Endothelial cell (in vitro differentiated cells): ENCODE measurements at regions not wholly inside any gene's neighbourhood (a gene's known extent, or its start where the extent isn't known, plus 50 kb on each side); places are given as distances from the start of the nearest gene placed in this dataset.

Source experiments
- DNase-seq: peaks from one replicate; pipeline ENCODE4 v3.0.0; 2021; ENCODE audit warnings: low spot score
- H3K27ac Mint-ChIP-seq: one replicate; pipeline ENCODE4 v1.8.0; 2021; ENCODE audit warnings: mixed read lengths, inconsistent platforms; ENCODE audit not compliant: unreplicated experiment
- H3K27me3 Mint-ChIP-seq: one replicate; pipeline ENCODE4 v1.8.0; 2021; ENCODE audit warnings: mild to moderate bottlenecking, moderate library complexity, mixed read lengths, inconsistent platforms; ENCODE audit not compliant: unreplicated experiment
- H3K36me3 Mint-ChIP-seq: one replicate; pipeline ENCODE4 v1.8.0; 2021; ENCODE audit warnings: mild to moderate bottlenecking, low read depth, mixed read lengths, inconsistent platforms; ENCODE audit not compliant: unreplicated experiment
- H3K4me1 Mint-ChIP-seq: one replicate; pipeline ENCODE4 v1.8.0; 2021; ENCODE audit warnings: mild to moderate bottlenecking, mixed read lengths, inconsistent platforms; ENCODE audit not compliant: unreplicated experiment
- H3K4me3 Mint-ChIP-seq: one replicate; pipeline ENCODE4 v1.8.0; 2021; ENCODE audit warnings: mild to moderate bottlenecking, mixed read lengths, inconsistent platforms; ENCODE audit not compliant: unreplicated experiment
- H3K9me3 Mint-ChIP-seq: one replicate; pipeline ENCODE4 v1.8.0; 2021; ENCODE audit warnings: mixed read lengths, inconsistent platforms; ENCODE audit not compliant: unreplicated experiment
- CTCF ChIP-seq: fragments of 200-600 bp; sonication (generic); IDR thresholded peaks from one replicate; pipeline ENCODE4 v1.5.0; 2021; ENCODE audit warnings: antibody characterized with exemption; ENCODE audit not compliant: unreplicated experiment

- H3K27me3 Mint-ChIP-seq, result peaks cover 3% of the 10 kb centered on the region
- no peaks in the 10 kb centered on the region for H3K36me3 Mint-ChIP-seq
- no peak for TF ChIP-seq CTCF
- H3K27ac Mint-ChIP-seq, result no peak overlapping the region
- no peaks in the 10 kb centered on the region for H3K4me1 Mint-ChIP-seq
- no peaks in the 10 kb centered on the region for H3K9me3 Mint-ChIP-seq
- DNase-seq, result no peak
- no peak overlapping the region for H3K4me3 Mint-ChIP-seq
These were observed 609.0 kb upstream of the CFAP20DC start for GRCh38 chr3:59658866-59659265.

DNA sequence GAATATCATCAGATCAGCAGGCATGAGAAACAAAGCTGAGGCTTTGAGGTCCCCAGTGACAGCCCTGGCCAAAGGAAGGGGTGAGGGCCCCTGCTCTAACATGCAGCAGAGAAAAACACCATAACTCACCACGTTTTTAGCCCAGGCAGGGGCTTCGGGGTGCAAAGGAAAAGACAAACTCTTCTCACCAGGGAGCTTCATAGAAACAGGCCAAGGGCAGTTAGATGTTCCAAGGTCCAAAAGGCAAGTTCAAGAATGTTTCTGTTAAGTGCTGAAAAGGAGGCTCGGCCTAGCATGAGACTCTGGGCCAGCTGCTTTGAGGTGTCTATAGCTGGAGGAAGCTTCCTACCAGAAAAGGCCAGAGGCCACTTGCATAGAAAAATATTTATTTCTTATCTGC, 608.4 kb upstream of the CFAP20DC start:
- no peak for DNase-seq
- Mint-ChIP-seq H3K27ac (no peak overlapping the region), H3K9me3 (no peaks in the 10 kb centered on the region), H3K4me1 (no peaks in the 10 kb centered on the region), H3K4me3 (no peak overlapping the region), H3K27me3 (peaks cover 3% of the 10 kb centered on the region), H3K36me3 (no peaks in the 10 kb centered on the region)
- no peak for TF ChIP-seq CTCF

DNA sequence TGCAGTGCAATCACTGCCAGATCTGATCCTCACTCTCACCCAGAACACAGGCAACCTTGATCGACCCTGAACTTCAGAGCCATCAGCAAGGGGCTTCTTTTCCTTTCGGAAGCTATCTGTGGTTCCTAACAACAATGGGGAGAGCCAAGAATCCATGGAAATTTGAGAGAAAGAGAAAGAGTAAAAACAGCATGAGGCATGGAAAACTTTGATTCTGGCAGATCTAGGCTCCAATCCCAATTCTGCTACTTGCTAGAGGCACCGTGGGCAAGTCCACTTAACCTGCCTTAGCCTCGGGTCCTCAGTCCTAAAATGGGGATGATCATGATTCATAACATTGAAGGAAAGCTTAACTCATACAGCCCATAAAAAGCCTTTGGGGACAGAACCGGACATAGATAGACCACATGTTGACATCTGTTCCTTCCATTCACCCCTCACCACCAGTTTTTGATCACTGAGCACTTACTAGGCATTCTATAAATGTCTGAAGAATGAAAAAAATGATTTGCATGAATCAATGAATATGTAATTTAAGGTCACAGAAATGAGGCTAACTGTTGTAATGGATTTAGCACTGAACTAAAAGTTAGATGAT, 605.7 kb upstream of the CFAP20DC start:
- no peak for DNase-seq
- no peak overlapping the region for H3K27ac Mint-ChIP-seq
- no peak for TF ChIP-seq CTCF

DNA sequence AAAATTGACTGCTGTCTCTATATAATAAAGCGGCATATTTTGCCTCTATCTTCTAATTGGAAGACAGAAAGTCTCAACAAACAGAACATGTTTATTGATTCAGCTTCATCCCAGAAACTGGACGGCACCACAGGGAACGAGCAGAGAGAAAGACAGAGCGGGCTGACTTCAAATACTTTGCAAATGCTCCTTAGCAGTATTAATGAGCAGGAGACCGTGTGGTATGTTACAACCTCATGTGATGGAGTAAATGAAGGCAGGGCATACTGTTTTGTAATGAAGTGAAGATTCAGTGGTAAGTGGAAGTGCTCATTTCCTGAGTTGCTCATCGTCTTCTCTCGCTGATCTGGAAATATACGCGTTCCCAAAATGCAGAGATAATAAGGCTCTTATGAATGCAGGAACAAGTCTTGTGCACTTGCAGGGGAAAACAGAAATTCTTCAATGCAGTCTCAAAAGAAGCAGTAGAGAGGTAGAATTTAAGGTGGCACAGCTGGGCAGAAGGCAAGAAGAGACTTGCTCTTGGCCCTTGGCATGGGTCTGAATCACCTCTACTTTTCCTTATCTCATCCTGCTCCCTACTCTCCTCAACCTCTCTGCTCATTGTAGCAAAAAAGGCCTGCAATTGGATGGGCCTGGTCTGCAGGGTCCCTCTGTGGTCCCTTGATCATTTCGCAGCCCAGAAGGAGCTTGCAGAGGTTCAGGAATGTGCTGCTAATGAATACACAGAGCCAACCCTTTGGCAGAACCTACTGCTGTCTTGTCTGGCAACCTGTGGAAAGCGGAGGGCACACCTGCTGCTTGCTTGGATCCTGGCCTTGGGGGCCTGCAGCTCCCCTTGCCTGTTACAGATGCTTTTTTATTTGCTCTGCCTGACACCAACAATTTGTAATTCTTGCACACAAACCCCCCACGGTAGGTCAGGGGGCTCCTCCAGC, 604.9 kb upstream of the CFAP20DC start:
- Mint-ChIP-seq H3K4me1 (no peaks in the 10 kb centered on the region), H3K36me3 (no peaks in the 10 kb centered on the region), H3K4me3 (no peak overlapping the region), H3K27me3 (peaks cover 2% of the 10 kb centered on the region), H3K27ac (no peak overlapping the region), H3K9me3 (no peaks in the 10 kb centered on the region)
- no peak for TF ChIP-seq CTCF
- DNase-seq, result no peak

More for the DNA sequence above, 605.7 kb upstream of the CFAP20DC start:
- Mint-ChIP-seq H3K36me3 (no peaks in the 10 kb centered on the region), H3K27me3 (peaks cover 2% of the 10 kb centered on the region), H3K9me3 (no peaks in the 10 kb centered on the region), H3K4me3 (no peak overlapping the region), H3K4me1 (no peaks in the 10 kb centered on the region)

- Mint-ChIP-seq H3K27ac (no peak overlapping the region), H3K4me3 (no peak overlapping the region), H3K27me3 (peaks cover 2% of the 10 kb centered on the region), H3K9me3 (no peaks in the 10 kb centered on the region), H3K4me1 (no peaks in the 10 kb centered on the region), H3K36me3 (no peaks in the 10 kb centered on the region)
- TF ChIP-seq CTCF, result no peak
- DNase-seq, result no peak
These were observed 604.3 kb upstream of the CFAP20DC start for GRCh38 chr3:59654123-59654479.
